Gastrocnemius medialis (tissue), 4 donors: ENCODE measurements at regions not wholly inside any gene's neighbourhood (a gene's known extent, or its start where the extent isn't known, plus 50 kb on each side); places are given as distances from the start of the nearest gene placed in this dataset.

Experiments used
- ATAC-seq, 2 donors: fragments of 150-250 bp; one replicate each; pipeline ENCODE4 v1.9.1; 2016
- DNase-seq, 2 donors: peaks; one replicate each; pipeline ENCODE4 v3.0.0-alpha.2; 2019
- H3K27ac ChIP-seq, 4 donors: fragments of 200-600 bp; sonication (generic); 1 replicate in 1 of 4; 2 replicates in 3 of 4; pipeline ENCODE4 v1.5.1; 2016 to 2018; ENCODE audit warnings: mild to moderate bottlenecking in 2 of 4, moderate library complexity in 1 of 4
- H3K27me3 ChIP-seq, 3 donors: fragments of 200-600 bp; sonication (generic) in 2 of 3; 1 replicate in 1 of 3; 2 replicates in 2 of 3; pipeline versions ENCODE4 v1.5.1 to v1.6.0; 2016 to 2019; ENCODE audit warnings: mild to moderate bottlenecking in 1 of 3, moderate library complexity in 1 of 3
- H3K36me3 ChIP-seq, 2 donors: fragments of 200-600 bp; sonication (generic) in 1 of 2; one replicate each; pipeline ENCODE4 v1.5.1; 2017 to 2018
- H3K4me1 ChIP-seq, 2 donors: fragments of 200-600 bp; sonication (generic) in 1 of 2; one replicate each; pipeline ENCODE4 v1.5.1; 2016 to 2017; ENCODE audit warnings: mild to moderate bottlenecking in 2 of 2
- H3K4me3 ChIP-seq, 4 donors: fragments of 200-600 bp; sonication (generic) in 3 of 4; 1 replicate in 1 of 4; 2 replicates in 3 of 4; pipeline ENCODE4 v1.5.1; 2016 to 2019; ENCODE audit warnings: mild to moderate bottlenecking in 2 of 4
- H3K9me3 ChIP-seq, 3 donors: fragments of 200-600 bp; sonication (generic) in 2 of 3; 1 replicate in 1 of 3; 2 replicates in 2 of 3; pipeline ENCODE4 v1.5.1; 2016 to 2019
- CTCF ChIP-seq, 5 experiments: fragments of 450-650 bp in 3 of 5; fragments of 200-600 bp in 2 of 5; sonication (generic) in 2 of 5; IDR thresholded peaks in 4 of 5; conservative IDR thresholded peaks in 1 of 5; 1 replicate in 4 of 5; 2 replicates in 1 of 5; pipeline ENCODE4 v1.5.1; 2016 to 2019; ENCODE audit warnings: antibody characterized with exemption in 5 of 5, mild to moderate bottlenecking in 3 of 5, moderate library complexity in 3 of 5
- POLR2A ChIP-seq, 2 donors: fragments of 450-650 bp; IDR thresholded peaks; one replicate each; pipeline ENCODE4 v1.6.1; 2017; ENCODE audit warnings: antibody characterized with exemption in 2 of 2, mild to moderate bottlenecking in 2 of 2, moderate library complexity in 2 of 2
- in situ Hi-C, 4 donors: fragments of 200-750 bp; cut with MboI; loops; one replicate each; pipeline versions ENCODE4 v1.15.0 to v1.8.0; 2017; ENCODE audit warnings: low sequenced_read_pairs in 4 of 4
- intact Hi-C: fragments of 100-400 bp; cut with DNase I; formaldehyde crosslinking; loops from one replicate; pipeline ENCODE4 v1.15.1; 2023; ENCODE audit warnings: low total_unique reads

GRCh38 chr21:28196981-28197380 is 795.7 kb downstream of the LTN1 start:
- Histone ChIP-seq H3K27ac (no peak overlapping the region), H3K4me3 (no peak overlapping the region), H3K27me3 (no peaks in the 10 kb centered on the region), H3K4me1 (no peaks in the 10 kb centered on the region), H3K36me3 (no peaks in the 10 kb centered on the region), H3K9me3 (no peaks in the 10 kb centered on the region)
- DNase-seq (no peak), ATAC-seq (no peak)
- TF ChIP-seq POLR2A (IDR thresholded peaks at IDR 0.05) (no peak), CTCF (IDR thresholded peaks at IDR 0.05 in 4 of 5, conservative IDR thresholded peaks at IDR 0.05 in 1 of 5) (no peak)
- intact Hi-C loops, result no loop called here
- in situ Hi-C loops, result no loop called here

DNA sequence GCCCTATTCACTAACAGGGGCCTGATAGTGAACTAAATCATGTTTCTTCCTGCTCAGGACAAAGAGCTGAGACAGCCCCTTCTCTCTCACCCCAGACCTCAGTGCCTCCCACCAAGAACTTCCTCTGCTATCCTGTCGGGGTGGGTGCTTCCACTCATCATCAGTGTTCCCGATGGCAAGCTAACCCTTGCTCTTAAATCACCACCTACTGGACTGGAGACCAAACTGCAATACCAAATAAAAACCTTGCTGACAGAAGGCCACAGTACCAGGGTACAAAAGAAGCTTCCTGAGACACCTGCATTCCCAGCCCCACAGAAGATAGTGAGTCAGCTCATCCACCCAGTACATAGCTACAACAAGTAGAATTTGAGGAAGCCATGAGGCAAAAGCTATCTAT is 799.5 kb downstream of the LTN1 start:
- Histone ChIP-seq H3K27me3 (no peaks in the 10 kb centered on the region), H3K4me1 (no peaks in the 10 kb centered on the region), H3K36me3 (no peaks in the 10 kb centered on the region), H3K27ac (no peak overlapping the region), H3K9me3 (no peaks in the 10 kb centered on the region), H3K4me3 (no peak overlapping the region)
- TF ChIP-seq POLR2A (IDR thresholded peaks at IDR 0.05) (no peak), CTCF (IDR thresholded peaks at IDR 0.05 in 4 of 5, conservative IDR thresholded peaks at IDR 0.05 in 1 of 5) (no peak)
- ATAC-seq, result no peak
- in situ Hi-C loops (no loop called here), intact Hi-C loops (no loop called here)
- no peak for DNase-seq

GRCh38 chr21:28186604-28187003 is 806.1 kb downstream of the LTN1 start:
- TF ChIP-seq POLR2A (IDR thresholded peaks at IDR 0.05) (no peak), CTCF (IDR thresholded peaks at IDR 0.05 in 4 of 5, conservative IDR thresholded peaks at IDR 0.05 in 1 of 5) (no peak)
- intact Hi-C loops, result no loop called here
- Histone ChIP-seq H3K36me3 (no peaks in the 10 kb centered on the region), H3K27ac (peak overlapping the region in 1 of 4 donors; percentile 18), H3K27me3 (no peaks in the 10 kb centered on the region), H3K4me3 (no peak overlapping the region), H3K4me1 (no peaks in the 10 kb centered on the region), H3K9me3 (no peaks in the 10 kb centered on the region)
- no peak for DNase-seq
- peak in 1 of 2 donors; percentile 60 for ATAC-seq
- in situ Hi-C loops, result no loop called here

DNA sequence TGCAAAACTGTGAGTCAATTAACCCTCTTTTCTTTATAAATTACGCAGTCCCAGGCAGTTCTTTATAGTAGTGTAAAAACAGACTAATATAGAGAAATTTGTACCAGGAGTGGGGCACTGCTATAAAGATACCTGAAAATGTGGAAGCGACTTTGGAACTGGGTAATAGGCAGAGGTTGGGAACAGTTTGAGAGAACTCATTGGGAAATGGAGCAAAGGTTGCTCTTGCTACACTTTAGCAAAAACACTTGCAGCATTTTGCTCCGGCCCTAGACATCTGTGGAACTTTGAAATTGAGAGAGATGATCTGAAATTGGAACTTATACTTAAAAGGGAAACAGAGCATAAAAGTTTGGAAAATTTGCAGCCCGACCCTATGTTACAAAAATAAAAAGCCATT is 810.9 kb downstream of the LTN1 start:
- ATAC-seq (no peak), DNase-seq (no peak)
- H3K4me1 ChIP-seq, result no peaks in the 10 kb centered on the region
- no peaks in the 10 kb centered on the region for H3K9me3 ChIP-seq
- in situ Hi-C loops (no loop called here), intact Hi-C loops (no loop called here)
- H3K4me3 ChIP-seq, result no peak overlapping the region
- H3K36me3 ChIP-seq, result no peaks in the 10 kb centered on the region
- no peak for TF ChIP-seq POLR2A (IDR thresholded peaks at IDR 0.05)
- TF ChIP-seq CTCF (IDR thresholded peaks at IDR 0.05 in 4 of 5, conservative IDR thresholded peaks at IDR 0.05 in 1 of 5), result no peak
- no peak overlapping the region for H3K27ac ChIP-seq
- H3K27me3 ChIP-seq, result no peaks in the 10 kb centered on the region

DNA sequence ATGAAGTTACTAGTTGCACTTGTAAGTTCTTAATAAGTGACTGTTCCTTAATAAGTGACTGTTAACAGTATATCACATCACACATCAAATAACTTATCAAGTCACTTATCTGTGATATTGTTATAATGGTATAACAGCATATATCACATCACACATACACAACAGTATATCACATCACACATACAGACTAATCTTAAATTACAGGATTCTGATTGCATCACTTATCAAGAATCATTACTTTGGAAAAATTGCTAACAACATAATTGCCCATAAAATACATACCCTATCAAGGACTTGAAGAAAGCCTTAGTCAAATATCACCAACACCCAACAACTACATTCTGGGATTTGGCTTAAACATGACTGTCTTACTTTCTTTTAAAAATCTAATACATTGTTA is 813.5 kb downstream of the LTN1 start:
- H3K9me3 ChIP-seq, result no peaks in the 10 kb centered on the region
- no peaks in the 10 kb centered on the region for H3K36me3 ChIP-seq
- no peak overlapping the region for H3K4me3 ChIP-seq
- no peaks in the 10 kb centered on the region for H3K4me1 ChIP-seq
- in situ Hi-C loops (no loop called here), intact Hi-C loops (no loop called here)
- ATAC-seq, result no peak
- H3K27ac ChIP-seq, result no peak overlapping the region
- H3K27me3 ChIP-seq, result no peaks in the 10 kb centered on the region
- TF ChIP-seq POLR2A (IDR thresholded peaks at IDR 0.05) (no peak), CTCF (IDR thresholded peaks at IDR 0.05 in 4 of 5, conservative IDR thresholded peaks at IDR 0.05 in 1 of 5) (no peak)
- no peak for DNase-seq
